NCI-H526 (cell line): ENCODE measurements at regions not wholly inside any gene's neighbourhood (a gene's known extent, or its start where the extent isn't known, plus 50 kb on each side); places are given as distances from the start of the nearest gene placed in this dataset.
"Not testable (repeated sequence)": the region's sequence is repeated elsewhere in the genome, so short reads cannot be mapped to it uniquely, and the experiment has no call there.

Source experiments
- DNase-seq, 2 experiments: peaks; one replicate each; lab custom pipeline; 2025; lab: John Stamatoyannopoulos, UW

- DNase-seq: no peak
These were observed 285.3 kb upstream of the KLF14 start for GRCh38 chr7:131019351-131019750.

DNA sequence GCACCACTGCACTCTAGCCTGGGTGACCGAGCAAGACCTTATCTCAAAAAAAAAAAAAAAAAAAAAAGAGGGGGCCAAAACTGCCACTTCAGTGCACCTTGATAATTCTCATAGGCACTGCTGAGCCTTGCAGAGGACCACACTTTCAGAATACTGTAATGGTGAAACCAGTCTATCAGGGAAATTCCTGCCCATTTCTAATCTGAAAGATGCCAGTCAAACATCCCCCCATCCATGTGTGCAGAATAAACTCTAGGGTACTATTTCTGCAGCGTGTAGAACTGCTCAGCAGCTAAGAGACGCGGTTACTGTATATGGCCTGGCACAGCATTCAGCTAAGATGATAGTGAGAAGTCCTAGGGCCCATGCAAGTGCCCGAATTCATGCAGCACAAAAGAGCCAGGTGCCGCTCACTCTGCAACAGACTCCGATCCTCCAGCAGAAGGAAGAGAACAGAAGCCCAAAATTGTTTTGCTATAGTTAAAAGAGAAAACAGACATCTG lies 286.8 kb upstream of the KLF14 start:
- no peak for DNase-seq

- DNase-seq: no peak
These were observed 287.5 kb upstream of the KLF14 start for GRCh38 chr7:131021460-131021859.

GRCh38 chr7:131021902-131022301 lies 287.9 kb upstream of the KLF14 start:
- no peak for DNase-seq

GRCh38 chr7:131026297-131027000 lies 292.4 kb upstream of the KLF14 start:
- DNase-seq: no peak

GRCh38 chr7:131027287-131027773 lies 293.3 kb upstream of the KLF14 start:
- no peak for DNase-seq

DNA sequence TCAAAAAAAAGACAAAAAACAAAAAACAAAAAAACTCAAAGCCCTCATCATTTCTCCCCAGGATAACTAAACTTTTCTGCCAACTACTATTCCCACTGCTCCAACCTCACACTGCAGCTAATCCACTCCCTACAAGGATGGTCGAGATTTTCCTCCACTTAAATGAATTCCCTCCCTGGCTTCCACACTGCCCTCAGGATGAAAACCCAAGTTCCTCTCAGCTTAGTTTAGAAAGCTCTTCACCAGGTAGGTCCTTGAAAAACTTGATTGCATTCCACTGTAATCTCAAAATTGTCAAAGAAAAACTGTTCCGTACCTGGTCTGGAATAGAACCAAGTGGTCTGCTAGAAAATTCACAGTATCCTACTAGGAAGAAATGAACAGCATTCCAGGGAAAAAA lies 294.3 kb upstream of the KLF14 start:
- no peak for DNase-seq

DNA sequence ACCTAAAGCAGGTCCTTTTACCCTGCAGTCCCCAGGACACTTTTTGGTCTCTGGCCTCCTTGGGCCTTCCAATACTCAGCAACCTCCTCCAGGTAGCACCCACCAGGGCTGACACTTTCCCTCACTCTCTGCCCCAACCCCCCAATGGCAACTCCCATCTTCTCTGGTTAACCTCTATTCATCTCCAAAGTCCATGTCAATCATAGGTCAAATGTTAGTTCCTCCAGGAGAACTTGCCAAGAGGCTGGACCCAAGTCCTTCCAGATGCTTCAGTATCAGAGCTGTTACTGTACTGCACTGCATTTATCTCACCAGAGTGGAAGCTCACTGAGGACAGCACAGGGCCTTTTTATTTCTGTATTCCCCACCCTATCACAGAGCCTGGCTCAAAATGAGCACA lies 295.0 kb upstream of the KLF14 start:
- DNase-seq: no peak

DNA sequence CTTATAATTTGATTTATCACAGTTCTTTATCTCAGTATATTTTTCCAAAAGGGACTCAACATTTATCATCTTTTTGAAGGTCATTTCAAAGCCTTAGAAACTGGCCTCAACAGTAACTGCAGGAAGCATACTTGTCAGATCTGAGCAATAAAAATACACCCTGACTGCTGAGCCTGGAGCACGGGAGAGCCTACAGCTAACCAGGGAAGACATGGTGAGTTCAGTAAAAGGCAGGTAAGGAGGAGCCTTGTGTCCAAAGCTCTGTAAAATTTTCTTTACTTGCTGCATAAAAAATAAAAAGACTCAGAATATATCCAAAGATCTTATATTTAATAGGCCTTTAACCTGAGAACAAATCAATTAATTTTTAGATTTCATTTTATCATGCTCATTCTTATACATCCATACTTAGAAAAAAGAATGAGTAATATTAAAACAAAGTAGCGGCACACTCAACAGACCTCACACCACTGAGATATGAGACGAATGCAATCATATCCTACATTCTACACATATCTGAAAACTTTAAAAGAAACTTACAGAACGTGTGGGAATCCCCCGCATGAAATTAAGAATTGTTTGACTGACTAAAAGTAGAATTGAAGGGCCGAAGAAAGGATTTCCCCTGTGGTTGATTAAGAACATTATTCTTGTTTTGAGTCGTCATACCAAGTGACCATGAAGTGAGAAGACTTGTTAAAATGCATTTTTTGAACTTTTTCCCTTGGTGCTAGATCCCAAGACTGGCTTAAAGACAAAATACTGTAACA lies 296.4 kb upstream of the MKLN1 start:
- DNase-seq: no peak

GRCh38 chr7:131032786-131033185 lies 294.9 kb upstream of the MKLN1 start:
- DNase-seq: no peak

DNA sequence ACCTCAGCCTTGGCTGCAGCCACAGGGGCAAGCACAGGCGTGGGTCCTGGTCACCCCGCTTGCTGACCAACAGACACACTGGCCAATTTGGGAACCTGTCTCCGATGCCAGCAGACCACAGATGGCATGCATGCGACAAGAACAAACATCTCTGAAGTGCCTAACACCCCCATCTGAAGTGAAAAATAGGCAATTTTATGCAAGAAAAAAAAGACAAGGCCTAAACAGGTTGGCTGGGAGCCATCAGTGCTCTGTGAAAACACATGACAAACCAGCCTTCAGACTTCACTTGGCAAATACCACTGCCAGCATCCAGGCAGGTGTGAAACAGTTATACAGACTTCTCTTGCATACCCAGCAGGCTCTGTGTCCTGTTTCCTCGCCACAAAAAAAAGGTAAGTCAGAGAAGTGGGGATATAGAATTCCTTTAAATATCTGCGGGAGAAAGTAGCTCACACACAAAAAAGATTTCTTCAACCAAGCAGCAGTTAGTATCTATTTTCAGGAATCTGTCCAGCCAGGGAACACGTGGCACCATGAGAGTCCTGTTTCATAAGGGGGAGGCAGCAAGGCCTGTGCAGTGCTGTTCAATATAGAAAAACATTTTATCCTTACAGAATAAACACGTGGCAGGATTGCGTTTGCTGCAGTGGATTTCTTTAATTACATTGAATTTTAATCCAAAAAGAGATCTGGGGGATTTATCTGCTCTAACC lies 293.4 kb upstream of the MKLN1 start:
- no peak for DNase-seq

GRCh38 chr7:131035088-131035770 lies 292.4 kb upstream of the MKLN1 start:
- DNase-seq: no peak

- no peak for DNase-seq
These were observed 289.5 kb upstream of the MKLN1 start for GRCh38 chr7:131038153-131038552.

- DNase-seq: no peak
These were observed 288.3 kb upstream of the MKLN1 start for GRCh38 chr7:131039355-131039762.

DNA sequence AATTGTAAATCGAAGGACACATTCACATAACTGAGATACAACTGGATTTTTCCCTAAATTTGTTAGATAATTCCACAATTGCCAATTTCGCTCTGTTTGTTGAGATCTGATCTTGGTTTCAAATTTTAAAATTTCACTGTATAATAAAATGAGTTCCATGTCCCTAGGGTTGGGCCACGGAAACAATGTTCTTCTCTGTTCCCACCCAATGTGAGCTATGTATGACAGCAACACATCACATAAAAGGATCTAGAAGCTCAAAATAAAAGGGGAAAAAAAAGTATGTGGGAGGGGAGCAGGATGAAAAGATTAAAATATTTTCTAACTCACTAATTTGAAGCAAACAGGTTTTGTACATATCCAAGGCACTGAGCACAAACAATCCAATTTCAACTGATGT lies 287.8 kb upstream of the MKLN1 start:
- no peak for DNase-seq

- DNase-seq: peak; percentile 35 to 76
These were observed 287.2 kb upstream of the MKLN1 start for GRCh38 chr7:131040467-131040932.

GRCh38 chr7:131041012-131041695 lies 286.5 kb upstream of the MKLN1 start:
- DNase-seq: not testable (repeated sequence)

DNA sequence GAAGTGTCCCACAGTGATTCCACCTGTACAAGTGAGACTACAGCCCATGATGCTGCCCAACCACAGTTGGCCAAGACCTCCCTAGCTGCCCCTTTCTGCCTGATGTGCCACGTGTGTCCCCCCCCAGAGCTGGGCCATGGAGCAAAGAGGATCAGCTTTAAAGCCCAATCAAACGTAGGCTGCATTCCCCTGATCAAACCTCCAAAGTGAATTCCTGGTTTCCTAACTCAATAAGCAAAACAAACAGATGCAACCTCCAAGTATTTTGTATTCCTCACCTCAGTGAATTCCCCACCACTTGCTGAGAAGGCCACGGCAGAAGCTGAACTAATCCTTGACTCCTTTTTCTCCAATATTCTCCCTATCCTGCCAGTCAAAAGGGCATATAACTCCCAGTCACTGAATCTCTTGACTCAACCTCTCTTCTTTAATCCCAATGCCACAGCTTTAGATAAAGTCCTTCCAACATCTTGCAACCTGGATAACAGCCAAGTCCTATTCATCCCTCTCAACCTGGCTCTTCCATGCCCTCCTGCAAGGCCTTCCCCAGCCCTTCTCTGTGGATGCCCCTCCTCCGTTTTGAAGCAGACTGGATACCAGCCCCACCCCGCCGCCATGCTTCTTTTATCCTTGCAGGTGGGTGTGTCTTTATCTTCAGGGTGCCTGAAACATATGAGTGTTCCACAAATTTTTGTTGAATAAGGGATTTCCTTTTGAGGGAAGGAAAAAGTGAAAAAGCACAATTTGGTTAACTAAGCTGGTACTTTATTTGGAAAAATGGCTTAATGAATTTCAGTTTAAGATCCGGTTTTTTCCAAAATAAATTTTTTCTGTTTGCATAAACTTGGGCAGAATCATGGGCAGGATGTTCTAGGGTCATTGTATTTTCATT lies 285.2 kb upstream of the MKLN1 start:
- DNase-seq: no peak

GRCh38 chr7:131045526-131045925 lies 282.1 kb upstream of the MKLN1 start:
- DNase-seq: no peak

DNA sequence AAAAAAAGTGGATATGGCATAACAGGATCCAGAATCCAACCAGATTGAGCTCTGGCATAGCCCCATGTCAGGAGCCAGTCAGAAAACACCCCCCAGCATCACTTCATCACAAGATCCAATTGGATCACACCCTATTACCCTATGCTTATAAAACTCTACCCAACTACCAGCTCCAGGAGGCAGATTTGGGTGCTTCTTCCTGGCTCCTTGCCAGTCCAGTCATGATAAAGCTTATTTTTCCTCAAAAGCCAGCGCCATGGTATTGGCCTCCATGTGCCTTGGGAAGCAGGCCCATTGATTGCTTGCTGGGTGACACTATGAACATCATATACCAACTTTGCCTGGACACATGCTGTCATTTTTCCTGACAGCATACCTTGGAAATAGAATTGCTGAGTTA lies 281.4 kb upstream of the MKLN1 start:
- no peak for DNase-seq
